K562 (cell line): ENCODE measurements at regions not wholly inside any gene's neighbourhood (a gene's known extent, or its start where the extent isn't known, plus 50 kb on each side); places are given as distances from the start of the nearest gene placed in this dataset.

Source experiments
- ATAC-seq: fragments of 200-7000 bp; cut with Tn5 transposase; 3 replicates; pipeline ENCODE4 v1.9.1; 2020; ENCODE audit warnings: moderate library complexity
- BruUV-seq: library from RNA; stranded (reverse); fragments of 400-500 nt; replicated peaks from 2 replicates; lab custom pipeline; 2021; lab: Mats Ljungman, UMichigan
- CTCF ChIA-PET: fragments of 300-600 bp; formaldehyde crosslinking; extraction: SDS; loops from one replicate; lab custom pipeline; 2021; ENCODE audit warnings: low intra/inter-chr PET ratio; lab: Yijun Ruan, JAX
- POLR2A ChIA-PET: fragments of 300-600, 350-650 bp; sonication (Branson Sonifier 250); formaldehyde crosslinking; extraction: SDS; loops from one replicate; lab custom pipeline; 2021; ENCODE audit warnings: antibody characterized with exemption, inconsistent platforms; lab: Yijun Ruan, JAX
- DNase-seq, 4 experiments: peaks; one replicate each; pipeline versions ENCODE4 v3.0.0 to v3.0.0-alpha.2; 2011 to 2018; ENCODE audit warnings: low spot score in 3 of 4, mixed read lengths in 3 of 4; ENCODE audit errors: extremely low read depth in 1 of 4
- FAIRE-seq: peaks from 2 replicates; lab custom pipeline; 2011; peaks lifted over from hg19 to GRCh38; lab: Jason Lieb, UNC
- H2AFZ ChIP-seq: 2 replicates; pipeline ENCODE4 v1.6.0; 2011; ENCODE audit warnings: low read depth, low read length, control low read depth, inconsistent platforms
- H3K27ac ChIP-seq: fragments of 200-600 bp; 3 replicates; pipeline ENCODE4 v1.8.0; 2011; ENCODE audit warnings: low read depth, mild to moderate bottlenecking, control low read depth, inconsistent platforms, low read length, moderate library complexity, mixed read lengths; ENCODE audit errors: extremely low read depth
- H3K27me3 ChIP-seq, 2 experiments: fragments of 300-600 bp in 1 of 2; 2 replicates in 1 of 2; 3 replicates in 1 of 2; pipeline versions ENCODE4 v1.6.0 to v1.8.0; 2011; ENCODE audit warnings: inconsistent platforms in 2 of 2, low read length in 2 of 2, mild to moderate bottlenecking in 1 of 2, mixed read lengths in 1 of 2, moderate library complexity in 1 of 2; ENCODE audit not compliant: control insufficient read depth in 2 of 2, insufficient read depth in 2 of 2
- H3K36me3 ChIP-seq: fragments of 300-600 bp; 3 replicates; pipeline ENCODE4 v1.8.0; 2011; ENCODE audit warnings: mild to moderate bottlenecking, low read length, inconsistent platforms; ENCODE audit not compliant: control insufficient read depth, insufficient read depth
- H3K4me1 ChIP-seq, 2 experiments: fragments of 200-600 bp in 1 of 2; replicated peaks in 1 of 2; 2 replicates in 1 of 2; 3 replicates in 1 of 2; pipeline versions ENCODE4 v1.5.1 to v1.8.0; 2011; ENCODE audit warnings: inconsistent platforms in 2 of 2, low read length in 2 of 2, mild to moderate bottlenecking in 1 of 2, mixed read lengths in 1 of 2, moderate library complexity in 1 of 2; ENCODE audit not compliant: control insufficient read depth in 2 of 2, insufficient read depth in 2 of 2
- H3K4me2 ChIP-seq: 2 replicates; pipeline ENCODE4 v1.6.1; 2011; ENCODE audit warnings: low read length, control low read depth, inconsistent platforms, mixed read lengths; ENCODE audit not compliant: insufficient read depth
- H3K4me3 ChIP-seq: fragments of 200-600 bp; sonication (generic), shearing (Covaris generic); 2 replicates; pipeline ENCODE4 v1.5.1; 2016; ENCODE audit warnings: control low read depth, inconsistent platforms
- H3K79me2 ChIP-seq: fragments of 200-600 bp; 3 replicates; pipeline ENCODE4 v1.8.0; 2011; ENCODE audit warnings: low read length, inconsistent platforms; ENCODE audit not compliant: control insufficient read depth, insufficient read depth
- H3K9ac ChIP-seq, 2 experiments: 2 replicates each; pipeline versions ENCODE4 v1.6.0 to v1.6.1; 2011; ENCODE audit warnings: low read depth in 2 of 2, low read length in 2 of 2, control low read depth in 1 of 2, inconsistent platforms in 1 of 2, mild to moderate bottlenecking in 1 of 2, mixed read lengths in 1 of 2; ENCODE audit not compliant: insufficient read depth in 1 of 2
- H3K9me1 ChIP-seq: one replicate; pipeline ENCODE4 v1.6.0; 2011; ENCODE audit warnings: inconsistent platforms, mild to moderate bottlenecking, low read length, moderate library complexity; ENCODE audit not compliant: control insufficient read depth, insufficient read depth
- H3K9me3 ChIP-seq: replicated peaks from 2 replicates; pipeline ENCODE4 v1.5.1; 2011; ENCODE audit warnings: low read depth, low read length, inconsistent platforms; ENCODE audit not compliant: control insufficient read depth, insufficient read depth
- H4K20me1 ChIP-seq: replicated peaks from 2 replicates; pipeline ENCODE4 v1.6.1; 2011; ENCODE audit warnings: low read length, inconsistent platforms, mixed read lengths; ENCODE audit not compliant: control insufficient read depth, insufficient read depth
- ARID1B ChIP-seq: fragments of 450-650 bp; IDR thresholded peaks from 2 replicates; pipeline ENCODE4 v1.6.1; 2016; ENCODE audit warnings: antibody characterized with exemption, mild to moderate bottlenecking, inconsistent platforms
- EHMT2 ChIP-seq: fragments of 450-650 bp; IDR thresholded peaks from 2 replicates; pipeline ENCODE4 v1.6.1; 2018; ENCODE audit warnings: antibody characterized with exemption
- GTF2F1 ChIP-seq: IDR thresholded peaks from 2 replicates; pipeline ENCODE4 v1.6.1; 2011; ENCODE audit warnings: low read depth, low read length, improper control_type of control experiment
- KLF10 ChIP-seq: fragments of 250-450 bp; sonication (Bioruptor Pico); IDR thresholded peaks from 2 replicates; pipeline ENCODE4 v1.6.1; 2021; ENCODE audit warnings: matching md5 sums
- MYBL2 ChIP-seq, 2 experiments: fragments of 450-650 bp in 1 of 2; sonication (generic) in 1 of 2; formaldehyde crosslinking in 1 of 2; IDR thresholded peaks; 2 replicates each; pipeline versions ENCODE4 v1.6.1 to v1.8.1; 2017 to 2022; ENCODE audit warnings: borderline replicate concordance in 1 of 2, inconsistent platforms in 1 of 2, low read depth in 1 of 2, mild to moderate bottlenecking in 1 of 2, missing genetic modification reagents in 1 of 2, moderate library complexity in 1 of 2
- NEUROD1 ChIP-seq: fragments of 150-350 bp; IDR thresholded peaks from 2 replicates; pipeline ENCODE4 v1.6.1; 2014; ENCODE audit warnings: borderline replicate concordance, low read length, low read depth; ENCODE audit not compliant: partially characterized antibody
- PTTG1 ChIP-seq: fragments of 450-650 bp; IDR thresholded peaks from 2 replicates; pipeline ENCODE4 v1.6.1; 2016; ENCODE audit warnings: low read depth, mild to moderate bottlenecking, missing genetic modification characterization, missing compliant biosample characterization
- SP1 ChIP-seq: sonication (generic); formaldehyde crosslinking; IDR thresholded peaks from 2 replicates; pipeline ENCODE4 v1.8.1; 2022; ENCODE audit warnings: mild to moderate bottlenecking, missing genetic modification reagents
- TAF7 ChIP-seq: fragments of 450-650 bp; IDR thresholded peaks from 2 replicates; pipeline ENCODE4 v1.6.1; 2016; ENCODE audit warnings: missing genetic modification characterization, missing compliant biosample characterization
- THRAP3 ChIP-seq: fragments of 450-650 bp; IDR thresholded peaks from 2 replicates; pipeline ENCODE4 v1.6.1; 2016; ENCODE audit warnings: mild to moderate bottlenecking, inconsistent platforms, borderline replicate concordance
- ZKSCAN3 ChIP-seq: fragments of 250-450 bp; sonication (Bioruptor Pico); IDR thresholded peaks from 2 replicates; pipeline ENCODE4 v1.4.0; 2020
- ZNF263 ChIP-seq: sonication (generic); formaldehyde crosslinking; IDR thresholded peaks from 2 replicates; pipeline ENCODE4 v1.8.0; 2022; ENCODE audit warnings: mild to moderate bottlenecking, missing genetic modification reagents, borderline replicate concordance
- WGBS: fragments of 100-300 bp; shearing (Covaris generic); methylation state at CpG from one replicate; pipeline ENCODE4 v1.1.6; 2016; ENCODE audit warnings: low coverage, mixed read lengths; ENCODE audit not compliant: insufficient coverage; ENCODE audit errors: missing lambda C conversion rate; 5-methylcytosine and 5-hydroxymethylcytosine counted together
- in situ Hi-C: fragments of 300-500 bp; cut with MboI; formaldehyde crosslinking; loops from 4 replicates; pipeline ENCODE4 v1.15.0; 2018; ENCODE audit warnings: inconsistent platforms, mixed read lengths
- intact Hi-C: fragments of 100-400 bp; cut with micrococcal nuclease; formaldehyde crosslinking; loops from 2 replicates; pipeline ENCODE4 v1.14.2; 2022
- TF ChIP-seq, protein P1 (sequence below): sonication (generic); formaldehyde crosslinking; IDR thresholded peaks from 2 replicates; pipeline ENCODE4 v1.8.1; 2023; ENCODE audit warnings: mild to moderate bottlenecking, missing genetic modification reagents, moderate library complexity
- TF ChIP-seq, protein P2 (sequence below), 2 experiments: fragments of 450-650 bp in 1 of 2; sonication (generic) in 1 of 2; formaldehyde crosslinking in 1 of 2; IDR thresholded peaks; 2 replicates each; pipeline versions ENCODE4 v1.7.1 to v1.9.0; 2016 to 2022; ENCODE audit warnings: inconsistent platforms in 1 of 2, mild to moderate bottlenecking in 1 of 2, missing genetic modification reagents in 1 of 2

DNA sequence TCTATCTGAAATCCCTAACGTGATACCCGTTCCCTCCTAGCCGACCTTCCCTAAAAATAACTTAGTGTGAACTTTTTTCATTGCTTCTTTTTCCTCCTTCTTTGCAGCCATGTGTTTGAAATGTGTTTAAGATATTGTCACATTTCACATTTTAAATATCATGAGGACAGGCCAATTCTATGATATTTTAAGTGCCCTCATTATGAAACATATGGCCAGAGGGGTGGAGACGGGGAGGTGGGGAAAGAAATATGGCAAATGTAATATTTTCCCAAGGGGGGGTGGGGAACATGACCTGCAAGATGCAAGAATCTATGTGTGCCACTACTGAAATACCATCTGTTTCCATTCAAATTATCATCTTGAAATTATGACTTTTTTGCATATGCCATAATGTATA is 1039.2 kb downstream of the AGBL1 start:
- Histone ChIP-seq H3K9ac (no peak overlapping the region), H3K27ac (no peak overlapping the region), H3K4me2 (no peak overlapping the region), H4K20me1 (no peaks in the 10 kb centered on the region), H3K9me3 (no peaks in the 10 kb centered on the region), H3K27me3 (no peaks in the 10 kb centered on the region), H3K4me1 (no peaks in the 10 kb centered on the region), H3K79me2 (no peaks in the 10 kb centered on the region), H3K4me3 (no peak overlapping the region), H3K9me1 (no peaks in the 10 kb centered on the region), H3K36me3 (no peaks in the 10 kb centered on the region), H2AFZ (no peak overlapping the region)
- BruUV-seq, result no TSS peak
- POLR2A ChIA-PET, result no interaction called here
- DNase-seq (no peak), ATAC-seq (no peak), FAIRE-seq (no peak)
- WGBS, result 0% methylated on average over 4 of the region's 4 CpGs
- CTCF ChIA-PET, result no interaction called here
- in situ Hi-C loops (no loop called here), intact Hi-C loops (no loop called here)
- TF ChIP-seq ARID1B (no peak), TAF7 (tag) (no peak), PTTG1 (tag) (no peak), THRAP3 (no peak), GTF2F1 (no peak), ZNF263 (CRISPR knock-in tag) (no peak), MYBL2 (IDR thresholded peaks at IDR 0.05; ENCODE audit: low read depth) (no peak), MYBL2 (CRISPR knock-in tag; IDR thresholded peaks at IDR 0.05; ENCODE audit: borderline replicate concordance) (no peak), ZKSCAN3 (CRISPR knock-in tag) (no peak), KLF10 (CRISPR knock-in tag) (no peak), NEUROD1 (no peak), SP1 (no peak), EHMT2 (no peak)
- TF ChIP-seq, protein P1, sequence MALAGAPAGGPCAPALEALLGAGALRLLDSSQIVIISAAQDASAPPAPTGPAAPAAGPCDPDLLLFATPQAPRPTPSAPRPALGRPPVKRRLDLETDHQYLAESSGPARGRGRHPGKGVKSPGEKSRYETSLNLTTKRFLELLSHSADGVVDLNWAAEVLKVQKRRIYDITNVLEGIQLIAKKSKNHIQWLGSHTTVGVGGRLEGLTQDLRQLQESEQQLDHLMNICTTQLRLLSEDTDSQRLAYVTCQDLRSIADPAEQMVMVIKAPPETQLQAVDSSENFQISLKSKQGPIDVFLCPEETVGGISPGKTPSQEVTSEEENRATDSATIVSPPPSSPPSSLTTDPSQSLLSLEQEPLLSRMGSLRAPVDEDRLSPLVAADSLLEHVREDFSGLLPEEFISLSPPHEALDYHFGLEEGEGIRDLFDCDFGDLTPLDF (CRISPR knock-in tag), result no peak
- TF ChIP-seq, protein P2, sequence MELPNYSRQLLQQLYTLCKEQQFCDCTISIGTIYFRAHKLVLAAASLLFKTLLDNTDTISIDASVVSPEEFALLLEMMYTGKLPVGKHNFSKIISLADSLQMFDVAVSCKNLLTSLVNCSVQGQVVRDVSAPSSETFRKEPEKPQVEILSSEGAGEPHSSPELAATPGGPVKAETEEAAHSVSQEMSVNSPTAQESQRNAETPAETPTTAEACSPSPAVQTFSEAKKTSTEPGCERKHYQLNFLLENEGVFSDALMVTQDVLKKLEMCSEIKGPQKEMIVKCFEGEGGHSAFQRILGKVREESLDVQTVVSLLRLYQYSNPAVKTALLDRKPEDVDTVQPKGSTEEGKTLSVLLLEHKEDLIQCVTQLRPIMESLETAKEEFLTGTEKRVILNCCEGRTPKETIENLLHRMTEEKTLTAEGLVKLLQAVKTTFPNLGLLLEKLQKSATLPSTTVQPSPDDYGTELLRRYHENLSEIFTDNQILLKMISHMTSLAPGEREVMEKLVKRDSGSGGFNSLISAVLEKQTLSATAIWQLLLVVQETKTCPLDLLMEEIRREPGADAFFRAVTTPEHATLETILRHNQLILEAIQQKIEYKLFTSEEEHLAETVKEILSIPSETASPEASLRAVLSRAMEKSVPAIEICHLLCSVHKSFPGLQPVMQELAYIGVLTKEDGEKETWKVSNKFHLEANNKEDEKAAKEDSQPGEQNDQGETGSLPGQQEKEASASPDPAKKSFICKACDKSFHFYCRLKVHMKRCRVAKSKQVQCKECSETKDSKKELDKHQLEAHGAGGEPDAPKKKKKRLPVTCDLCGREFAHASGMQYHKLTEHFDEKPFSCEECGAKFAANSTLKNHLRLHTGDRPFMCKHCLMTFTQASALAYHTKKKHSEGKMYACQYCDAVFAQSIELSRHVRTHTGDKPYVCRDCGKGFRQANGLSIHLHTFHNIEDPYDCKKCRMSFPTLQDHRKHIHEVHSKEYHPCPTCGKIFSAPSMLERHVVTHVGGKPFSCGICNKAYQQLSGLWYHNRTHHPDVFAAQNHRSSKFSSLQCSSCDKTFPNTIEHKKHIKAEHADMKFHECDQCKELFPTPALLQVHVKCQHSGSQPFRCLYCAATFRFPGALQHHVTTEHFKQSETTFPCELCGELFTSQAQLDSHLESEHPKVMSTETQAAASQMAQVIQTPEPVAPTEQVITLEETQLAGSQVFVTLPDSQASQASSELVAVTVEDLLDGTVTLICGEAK (IDR thresholded peaks at IDR 0.05), result no peak
- TF ChIP-seq, protein P2 (CRISPR knock-in tag; IDR thresholded peaks at IDR 0.05), result no peak
